Ishikawa (cell line): ENCODE measurements at regions not wholly inside any gene's neighbourhood (a gene's known extent, or its start where the extent isn't known, plus 50 kb on each side); places are given as distances from the start of the nearest gene placed in this dataset.

Source experiments
- CEBPB ChIP-seq: IDR thresholded peaks from 2 replicates; pipeline ENCODE4 v1.6.1; 2012
- CREB1 ChIP-seq: IDR thresholded peaks from 2 replicates; pipeline ENCODE4 v1.6.1; 2012; ENCODE audit warnings: low read depth
- EP300 ChIP-seq: IDR thresholded peaks from 2 replicates; pipeline ENCODE4 v1.6.1; 2012; ENCODE audit warnings: borderline replicate concordance
- TAF1 ChIP-seq: IDR thresholded peaks from 2 replicates; pipeline ENCODE4 v1.6.1; 2012; ENCODE audit warnings: low read depth, mild to moderate bottlenecking
- YY1 ChIP-seq: IDR thresholded peaks from 2 replicates; pipeline ENCODE4 v1.6.1; 2012; ENCODE audit warnings: low read depth
- TF ChIP-seq, protein P1 (sequence below): IDR thresholded peaks from 2 replicates; pipeline ENCODE4 v1.6.1; 2012

DNA sequence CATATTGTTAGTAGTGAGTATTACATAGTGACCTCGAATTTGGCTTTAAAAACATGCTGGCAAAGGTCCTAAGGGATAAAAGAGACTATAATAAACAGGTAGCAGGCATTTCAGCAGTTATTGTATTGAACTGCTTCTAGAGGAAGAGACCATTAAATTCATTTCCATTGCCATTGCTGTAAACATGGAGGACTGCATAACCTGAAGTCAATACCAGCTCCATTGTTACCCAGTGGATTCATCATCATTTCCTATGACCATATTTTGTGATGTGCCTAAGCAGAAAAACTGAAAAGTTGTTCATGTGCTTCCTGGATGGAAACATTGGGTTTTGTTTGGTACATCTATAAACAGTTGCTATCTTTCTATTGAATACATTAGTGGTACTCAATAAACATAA is 482.5 kb upstream of the UBE2E2 start:
- TF ChIP-seq CREB1 (no peak), YY1 (no peak), EP300 (no peak), TAF1 (no peak), CEBPB (no peak)
- TF ChIP-seq, protein P1, sequence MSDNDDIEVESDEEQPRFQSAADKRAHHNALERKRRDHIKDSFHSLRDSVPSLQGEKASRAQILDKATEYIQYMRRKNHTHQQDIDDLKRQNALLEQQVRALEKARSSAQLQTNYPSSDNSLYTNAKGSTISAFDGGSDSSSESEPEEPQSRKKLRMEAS, result no peak
